ENCODE measurements at regions not wholly inside any gene's neighbourhood (a gene's known extent, or its start where the extent isn't known, plus 50 kb on each side); places are given as distances from the start of the nearest gene placed in this dataset.
"Not testable (repeated sequence)": the region's sequence is repeated elsewhere in the genome, so short reads cannot be mapped to it uniquely, and the experiment has no call there.

- DNase-seq (ENCODE audit: low spot score) = no peak
- no peak for FAIRE-seq
Measured at GRCh38 chr3:35216501-35217266, 422.6 kb upstream of the ARPP21 start.

GRCh38 chr3:35223632-35224394, 415.5 kb upstream of the ARPP21 start:
- DNase-seq (ENCODE audit: low spot score) (no peak), FAIRE-seq (no peak)

- DNase-seq (ENCODE audit: low spot score) (no peak), FAIRE-seq (no peak)
Measured at GRCh38 chr3:35224565-35225295, 414.6 kb upstream of the ARPP21 start.

GRCh38 chr3:35241236-35241635, 398.1 kb upstream of the ARPP21 start:
- DNase-seq (ENCODE audit: low spot score) (no peak), FAIRE-seq (no peak)

- FAIRE-seq (no peak), DNase-seq (ENCODE audit: low spot score) (no peak)
Measured at GRCh38 chr3:35254917-35255316, 384.4 kb upstream of the ARPP21 start.

- FAIRE-seq = no peak
Measured at GRCh38 chr3:35257641-35258040, 381.7 kb upstream of the ARPP21 start.

GRCh38 chr3:35262406-35262805, 376.9 kb upstream of the ARPP21 start:
- no peak for FAIRE-seq
- no peak for DNase-seq (ENCODE audit: low spot score)

More at GRCh38 chr3:35257641-35258040, 381.7 kb upstream of the ARPP21 start:
- DNase-seq (ENCODE audit: low spot score) = no peak

- DNase-seq (ENCODE audit: low spot score) (no peak), FAIRE-seq (no peak)
Measured at GRCh38 chr3:35263477-35263876, 375.8 kb upstream of the ARPP21 start.

GRCh38 chr3:35266065-35266464, 373.3 kb upstream of the ARPP21 start:
- FAIRE-seq; DNase-seq (ENCODE audit: low spot score): not testable (repeated sequence)

GRCh38 chr3:35275768-35276167, 363.6 kb upstream of the ARPP21 start:
- DNase-seq (ENCODE audit: low spot score) (no peak), FAIRE-seq (no peak)

- DNase-seq (ENCODE audit: low spot score) (no peak), FAIRE-seq (no peak)
Measured at GRCh38 chr3:35276568-35276967, 362.8 kb upstream of the ARPP21 start.

GRCh38 chr3:35291471-35292236, 347.7 kb upstream of the ARPP21 start:
- no peak for DNase-seq (ENCODE audit: low spot score)
- no peak for FAIRE-seq

GRCh38 chr3:35292568-35292967, 346.8 kb upstream of the ARPP21 start:
- DNase-seq (ENCODE audit: low spot score) (no peak), FAIRE-seq (no peak)

GRCh38 chr3:35295906-35296305, 343.4 kb upstream of the ARPP21 start:
- FAIRE-seq (no peak), DNase-seq (ENCODE audit: low spot score) (no peak)

GRCh38 chr3:35296533-35296932, 342.8 kb upstream of the ARPP21 start:
- no peak for FAIRE-seq
- no peak for DNase-seq (ENCODE audit: low spot score)

- not testable (repeated sequence) for DNase-seq (ENCODE audit: low spot score); FAIRE-seq
Measured at GRCh38 chr3:35296944-35297343, 342.4 kb upstream of the ARPP21 start.

- no peak for FAIRE-seq
Measured at GRCh38 chr3:35305406-35305805, 333.9 kb upstream of the ARPP21 start.

GRCh38 chr3:35307296-35307695, 332.0 kb upstream of the ARPP21 start:
- DNase-seq (ENCODE audit: low spot score) (no peak), FAIRE-seq (no peak)

More at GRCh38 chr3:35305406-35305805, 333.9 kb upstream of the ARPP21 start:
- no peak for DNase-seq (ENCODE audit: low spot score)

- not testable (repeated sequence) for FAIRE-seq; DNase-seq (ENCODE audit: low spot score)
Measured at GRCh38 chr3:35316841-35317240, 322.5 kb upstream of the ARPP21 start.

GRCh38 chr3:35320646-35321407, 318.5 kb upstream of the ARPP21 start:
- DNase-seq (ENCODE audit: low spot score) (no peak), FAIRE-seq (no peak)

All from urothelium cell line (cell line).